HCT116 (cell line): ENCODE measurements at regions not wholly inside any gene's neighbourhood (a gene's known extent, or its start where the extent isn't known, plus 50 kb on each side); places are given as distances from the start of the nearest gene placed in this dataset.

ENCODE experiments used
- ATAC-seq: fragments of 200-7000 bp; cut with Tn5 transposase; 2 replicates; pipeline ENCODE4 v1.9.1; 2020; ENCODE audit warnings: mild to moderate bottlenecking, moderate library complexity
- BruUV-seq: library from RNA; stranded (reverse); fragments of 400-500 nt; replicated peaks from 2 replicates; lab custom pipeline; 2021; lab: Mats Ljungman, UMichigan
- CTCF ChIA-PET: fragments of 300-600 bp; sonication (Branson Sonifier 250); formaldehyde crosslinking; loops from one replicate; lab custom pipeline; 2021; ENCODE audit warnings: antibody characterized with exemption; lab: Charles Lee
- POLR2A ChIA-PET: fragments of 300-600, 350-600 bp; sonication (Branson Sonifier 250); formaldehyde crosslinking; loops from one replicate; lab custom pipeline; 2021; ENCODE audit warnings: antibody characterized with exemption; lab: Charles Lee
- RAD21 ChIA-PET, 2 experiments: fragments of 300-600 bp; sonication (Branson Sonifier 250); formaldehyde crosslinking; loops; one replicate each; lab custom pipeline; 2023; ENCODE audit warnings: low total read pairs in 2 of 2; ENCODE audit not compliant: uncharacterized antibody in 2 of 2, unreplicated experiment in 2 of 2, low non-redundant PET in 1 of 2; lab: Charles Lee
- DNase-seq: peaks from one replicate; pipeline ENCODE4 v3.0.0-alpha.2; 2010; ENCODE audit warnings: low read depth, low spot score
- H2AFZ ChIP-seq: fragments of 200-600 bp; shearing (Covaris generic), sonication (generic); 2 replicates; pipeline ENCODE4 v1.6.1; 2017; ENCODE audit warnings: low read depth, mixed run types, mixed read lengths, antibody characterized with exemption, low read length; ENCODE audit not compliant: poor library complexity, severe bottlenecking
- H3K27ac ChIP-seq: 2 replicates; pipeline ENCODE4 v1.5.1; 2012; ENCODE audit warnings: low read depth, low read length
- H3K27me3 ChIP-seq: fragments of 200-600 bp; sonication (generic); 2 replicates; pipeline ENCODE4 v1.6.1; 2016; ENCODE audit warnings: mixed run types, low read length, mixed read lengths; ENCODE audit not compliant: insufficient read depth
- H3K36me3 ChIP-seq, 2 experiments: fragments of 200-500 bp in 1 of 2; fragments of 200-600 bp in 1 of 2; sonication (Bioruptor generic) in 1 of 2; sonication (generic) in 1 of 2; 2 replicates each; pipeline versions ENCODE4 v1.5.1 to v1.6.1; 2014 to 2016; ENCODE audit warnings: low read length in 2 of 2, inconsistent platforms in 1 of 2, mixed read lengths in 1 of 2, mixed run types in 1 of 2; ENCODE audit not compliant: insufficient read depth in 2 of 2, control insufficient read depth in 1 of 2
- H3K4me1 ChIP-seq, 2 experiments: fragments of 200-600 bp in 1 of 2; sonication (generic) in 1 of 2; 2 replicates each; pipeline versions ENCODE4 v1.5.1 to v1.6.1; 2012 to 2017; ENCODE audit warnings: low read length in 2 of 2, inconsistent platforms in 1 of 2, mild to moderate bottlenecking in 1 of 2, mixed read lengths in 1 of 2, mixed run types in 1 of 2, moderate library complexity in 1 of 2; ENCODE audit not compliant: insufficient read depth in 2 of 2, control insufficient read depth in 1 of 2
- H3K4me2 ChIP-seq: fragments of 200-600 bp; sonication (generic); 2 replicates; pipeline ENCODE4 v1.6.1; 2017; ENCODE audit warnings: mixed run types, low read length, mixed read lengths
- H3K4me3 ChIP-seq, 2 experiments: fragments of 200-600 bp in 1 of 2; sonication (generic) in 1 of 2; replicated peaks in 1 of 2; 2 replicates each; pipeline ENCODE4 v1.5.1; 2011 to 2016; ENCODE audit warnings: low read length in 2 of 2, control low read depth in 1 of 2, low read depth in 1 of 2, mild to moderate bottlenecking in 1 of 2, mixed read lengths in 1 of 2, mixed run types in 1 of 2
- H3K79me2 ChIP-seq: fragments of 200-600 bp; sonication (generic); 2 replicates; pipeline ENCODE4 v1.6.1; 2017; ENCODE audit warnings: mild to moderate bottlenecking, mixed run types, low read length, moderate library complexity, mixed read lengths; ENCODE audit not compliant: insufficient read depth
- H3K9ac ChIP-seq: fragments of 200-600 bp; sonication (generic); 2 replicates; pipeline ENCODE4 v1.6.1; 2016; ENCODE audit warnings: low read length, mixed read lengths
- H3K9me2 ChIP-seq: fragments of 200-600 bp; sonication (generic), shearing (Covaris generic); 2 replicates; pipeline ENCODE4 v1.6.1; 2017; ENCODE audit warnings: mixed run types, mild to moderate bottlenecking, moderate library complexity; ENCODE audit not compliant: insufficient read depth
- H3K9me3 ChIP-seq, 2 experiments: fragments of 200-500 bp in 1 of 2; fragments of 200-600 bp in 1 of 2; sonication (Bioruptor generic) in 1 of 2; sonication (generic) in 1 of 2; 2 replicates each; pipeline ENCODE4 v1.6.1; 2014 to 2017; ENCODE audit warnings: low read length in 2 of 2, mixed read lengths in 2 of 2, inconsistent platforms in 1 of 2, low read depth in 1 of 2, mild to moderate bottlenecking in 1 of 2, mixed run types in 1 of 2, moderate library complexity in 1 of 2; ENCODE audit not compliant: control insufficient read depth in 1 of 2, insufficient read depth in 1 of 2
- H4K20me1 ChIP-seq: fragments of 200-600 bp; sonication (generic), shearing (Covaris generic); 2 replicates; pipeline ENCODE4 v1.6.1; 2017; ENCODE audit warnings: mixed run types, mild to moderate bottlenecking, moderate library complexity; ENCODE audit not compliant: insufficient read depth
- CEBPB ChIP-seq: IDR thresholded peaks from 2 replicates; pipeline ENCODE4 v1.6.1; 2012; ENCODE audit warnings: low read depth
- EGR1 ChIP-seq: IDR thresholded peaks from 2 replicates; pipeline ENCODE4 v1.6.1; 2012; ENCODE audit warnings: low read depth
- ELF1 ChIP-seq: IDR thresholded peaks from 2 replicates; pipeline ENCODE4 v1.6.1; 2012; ENCODE audit warnings: low read depth, borderline replicate concordance
- EZH2 ChIP-seq: fragments of 200-600 bp; sonication (generic); IDR thresholded peaks from 2 replicates; pipeline ENCODE4 v1.6.1; 2017; ENCODE audit warnings: antibody characterized with exemption, mixed run types
- FOSL1 ChIP-seq: IDR thresholded peaks from 2 replicates; pipeline ENCODE4 v1.6.1; 2012; ENCODE audit warnings: low read depth
- JUND ChIP-seq: IDR thresholded peaks from 2 replicates; pipeline ENCODE4 v1.6.1; 2012
- POLR2A ChIP-seq: IDR thresholded peaks from 2 replicates; pipeline ENCODE4 v1.7.0; 2011; ENCODE audit warnings: borderline replicate concordance; ENCODE audit not compliant: insufficient read depth, insufficient read length; ENCODE audit errors: extremely low read depth
- RAD21 ChIP-seq: IDR thresholded peaks from 2 replicates; pipeline ENCODE4 v1.6.1; 2012; ENCODE audit warnings: low read depth, mild to moderate bottlenecking
- SP1 ChIP-seq: IDR thresholded peaks from 2 replicates; pipeline ENCODE4 v1.6.1; 2012; ENCODE audit warnings: low read depth
- ZNF274 ChIP-seq: fragments of 200-500 bp; sonication (Bioruptor generic); IDR thresholded peaks from 2 replicates; pipeline ENCODE4 v1.6.1; 2014; ENCODE audit warnings: mild to moderate bottlenecking, low read depth, low read length, inconsistent platforms
- intact Hi-C: fragments of 100-400 bp; cut with micrococcal nuclease; formaldehyde crosslinking; loops from 2 replicates; pipeline ENCODE4 v1.10.0; 2022
- TF ChIP-seq, protein P1 (sequence below), 3 experiments: fragments of 200-600 bp in 1 of 3; sonication (generic) in 1 of 3; IDR thresholded peaks in 2 of 3; conservative IDR thresholded peaks in 1 of 3; 2 replicates each; pipeline ENCODE4 v1.5.1; 2012 to 2017; ENCODE audit warnings: low read depth in 2 of 3, low read length in 2 of 3, antibody characterized with exemption in 1 of 3, borderline replicate concordance in 1 of 3, control low read depth in 1 of 3, mild to moderate bottlenecking in 1 of 3, mixed read lengths in 1 of 3, mixed run types in 1 of 3, moderate library complexity in 1 of 3; ENCODE audit not compliant: insufficient read depth in 1 of 3

DNA sequence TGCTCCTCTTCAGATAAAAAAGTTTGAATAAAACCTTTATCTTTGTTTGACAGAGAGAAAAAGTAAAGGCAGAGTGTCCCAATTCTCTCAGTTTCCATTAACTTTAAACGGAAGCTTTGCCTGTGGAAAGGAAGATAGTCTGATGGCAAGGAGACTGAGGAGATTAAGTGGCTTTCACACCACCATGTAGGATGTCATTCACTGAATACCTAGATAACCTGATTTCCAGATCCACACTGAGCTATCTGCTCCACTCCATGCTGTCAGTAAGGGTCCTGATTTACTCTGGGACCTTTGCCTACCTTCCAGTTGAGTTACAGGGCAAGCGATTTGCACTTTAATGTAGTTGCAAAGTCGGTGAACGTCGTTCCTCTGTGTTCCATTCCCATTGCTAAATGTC is 233.4 kb upstream of the TBL1XR1 start:
- no TSS peak for BruUV-seq
- CTCF ChIA-PET, result no interaction called here
- Histone ChIP-seq H3K79me2 (no peaks in the 10 kb centered on the region), H3K36me3 (no peaks in the 10 kb centered on the region), H3K9me2 (no peaks in the 10 kb centered on the region), H3K9me3 (no peaks in the 10 kb centered on the region), H3K4me1 (0 out of 4 replicates have a peak, but pooled peaks cover 0 to 5% of the 10 kb centered on the region in 2 experiments), H3K4me2 (no peak overlapping the region), H3K9ac (no peak overlapping the region), H2AFZ (no peak overlapping the region), H3K27ac (no peak overlapping the region), H3K27me3 (no peaks in the 10 kb centered on the region)
- DNase-seq (no peak), ATAC-seq (no peak)
- POLR2A ChIA-PET, result no interaction called here
- TF ChIP-seq ZNF274 (no peak), POLR2A (no peak), EGR1 (no peak), SP1 (no peak), FOSL1 (no peak), CEBPB (no peak), ELF1 (no peak), EZH2 (no peak), RAD21 (no peak), JUND (no peak)
- TF ChIP-seq, protein P1, sequence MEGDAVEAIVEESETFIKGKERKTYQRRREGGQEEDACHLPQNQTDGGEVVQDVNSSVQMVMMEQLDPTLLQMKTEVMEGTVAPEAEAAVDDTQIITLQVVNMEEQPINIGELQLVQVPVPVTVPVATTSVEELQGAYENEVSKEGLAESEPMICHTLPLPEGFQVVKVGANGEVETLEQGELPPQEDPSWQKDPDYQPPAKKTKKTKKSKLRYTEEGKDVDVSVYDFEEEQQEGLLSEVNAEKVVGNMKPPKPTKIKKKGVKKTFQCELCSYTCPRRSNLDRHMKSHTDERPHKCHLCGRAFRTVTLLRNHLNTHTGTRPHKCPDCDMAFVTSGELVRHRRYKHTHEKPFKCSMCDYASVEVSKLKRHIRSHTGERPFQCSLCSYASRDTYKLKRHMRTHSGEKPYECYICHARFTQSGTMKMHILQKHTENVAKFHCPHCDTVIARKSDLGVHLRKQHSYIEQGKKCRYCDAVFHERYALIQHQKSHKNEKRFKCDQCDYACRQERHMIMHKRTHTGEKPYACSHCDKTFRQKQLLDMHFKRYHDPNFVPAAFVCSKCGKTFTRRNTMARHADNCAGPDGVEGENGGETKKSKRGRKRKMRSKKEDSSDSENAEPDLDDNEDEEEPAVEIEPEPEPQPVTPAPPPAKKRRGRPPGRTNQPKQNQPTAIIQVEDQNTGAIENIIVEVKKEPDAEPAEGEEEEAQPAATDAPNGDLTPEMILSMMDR (IDR thresholded peaks at IDR 0.05 in 2 of 3, conservative IDR thresholded peaks at IDR 0.05 in 1 of 3; ENCODE audit: borderline replicate concordance in 1 of 3, insufficient read depth in 1 of 3, low read depth in 2 of 3, low read length in 2 of 3), result no peak
- TF ChIP-seq, all 23 proteins: peak for 0
- Histone ChIP-seq H3K4me3 (no peak overlapping the region), H4K20me1 (no peaks in the 10 kb centered on the region)
- RAD21 ChIA-PET, result no interaction called here
- intact Hi-C loops, result no loop called here
